ENCODE measurements at regions not wholly inside any gene's neighbourhood (a gene's known extent, or its start where the extent isn't known, plus 50 kb on each side); places are given as distances from the start of the nearest gene placed in this dataset.

- Histone ChIP-seq H3K4me3 (ENCODE audit: low read length) (no peak overlapping the region), H3K9ac (ENCODE audit: low read length) (no peak overlapping the region), H3K9me2 (replicated peaks; ENCODE audit: insufficient read depth, low read length) (no peaks in the 10 kb centered on the region), H3K9me3 (replicated peaks; ENCODE audit: insufficient read depth, low read length) (no peaks in the 10 kb centered on the region), H4K20me1 (ENCODE audit: insufficient read depth, low read length) (no peaks in the 10 kb centered on the region), H3K36me3 (replicated peaks; ENCODE audit: insufficient read depth, low read length) (no peaks in the 10 kb centered on the region), H2AFZ (ENCODE audit: low read length) (no peak overlapping the region), H3F3A (ENCODE audit: insufficient read depth, low read length) (no peaks in the 10 kb centered on the region), H3K4me1 (ENCODE audit: low read length) (no peaks in the 10 kb centered on the region), H3K4me2 (ENCODE audit: low read depth, low read length) (no peak overlapping the region), H3K27ac (ENCODE audit: low read length) (no peak overlapping the region), H3K27me3 (replicated peaks; ENCODE audit: insufficient read depth, low read length) (no peaks in the 10 kb centered on the region), H3K79me2 (ENCODE audit: low read length) (no peaks in the 10 kb centered on the region)
- TF ChIP-seq EZH2phosphoT487 (IDR thresholded peaks at IDR 0.05; ENCODE audit: low read length), result no peak
- no peak for TF ChIP-seq EZH2 (optimal IDR thresholded peaks at IDR 0.05; ENCODE audit: low read depth, low read length)
- TF ChIP-seq CTCF (IDR thresholded peaks at IDR 0.05; ENCODE audit: low read length), result no peak
- DNase-seq, result no peak
Measured at GRCh38 chr3:194856296-194856695, 170.6 kb downstream of the FAM43A start.

- no peaks in the 10 kb centered on the region for H3K9me3 ChIP-seq (replicated peaks; ENCODE audit: insufficient read depth, low read length)
- H3K9me2 ChIP-seq (replicated peaks; ENCODE audit: insufficient read depth, low read length), result no peaks in the 10 kb centered on the region
- H3K4me3 ChIP-seq (ENCODE audit: low read length), result no peak overlapping the region
- TF ChIP-seq EZH2phosphoT487 (IDR thresholded peaks at IDR 0.05; ENCODE audit: low read length) (no peak), CTCF (IDR thresholded peaks at IDR 0.05; ENCODE audit: low read length) (no peak), EZH2 (optimal IDR thresholded peaks at IDR 0.05; ENCODE audit: low read depth, low read length) (no peak)
- H2AFZ ChIP-seq (ENCODE audit: low read length), result no peak overlapping the region
- H3F3A ChIP-seq (ENCODE audit: insufficient read depth, low read length), result no peaks in the 10 kb centered on the region
- H4K20me1 ChIP-seq (ENCODE audit: insufficient read depth, low read length), result no peaks in the 10 kb centered on the region
- H3K4me1 ChIP-seq (ENCODE audit: low read length), result no peaks in the 10 kb centered on the region
- DNase-seq, result no peak
- H3K27me3 ChIP-seq (replicated peaks; ENCODE audit: insufficient read depth, low read length), result no peaks in the 10 kb centered on the region
- H3K36me3 ChIP-seq (replicated peaks; ENCODE audit: insufficient read depth, low read length), result no peaks in the 10 kb centered on the region
- no peaks in the 10 kb centered on the region for H3K79me2 ChIP-seq (ENCODE audit: low read length)
- H3K4me2 ChIP-seq (ENCODE audit: low read depth, low read length), result no peak overlapping the region
- H3K9ac ChIP-seq (ENCODE audit: low read length), result no peak overlapping the region
- no peak overlapping the region for H3K27ac ChIP-seq (ENCODE audit: low read length)
Measured at GRCh38 chr3:194857469-194858113, 171.9 kb downstream of the FAM43A start.

GRCh38 chr3:194858382-194858781, 172.7 kb downstream of the FAM43A start:
- Histone ChIP-seq H3K4me3 (ENCODE audit: low read length) (no peak overlapping the region), H3K4me2 (ENCODE audit: low read depth, low read length) (no peak overlapping the region), H3K27ac (ENCODE audit: low read length) (no peak overlapping the region), H3K36me3 (replicated peaks; ENCODE audit: insufficient read depth, low read length) (no peaks in the 10 kb centered on the region), H3K9me3 (replicated peaks; ENCODE audit: insufficient read depth, low read length) (no peaks in the 10 kb centered on the region), H3K79me2 (ENCODE audit: low read length) (no peaks in the 10 kb centered on the region), H3K4me1 (ENCODE audit: low read length) (no peaks in the 10 kb centered on the region), H3K27me3 (replicated peaks; ENCODE audit: insufficient read depth, low read length) (no peaks in the 10 kb centered on the region), H3K9me2 (replicated peaks; ENCODE audit: insufficient read depth, low read length) (no peaks in the 10 kb centered on the region), H3K9ac (ENCODE audit: low read length) (no peak overlapping the region), H3F3A (ENCODE audit: insufficient read depth, low read length) (no peaks in the 10 kb centered on the region), H2AFZ (ENCODE audit: low read length) (no peak overlapping the region), H4K20me1 (ENCODE audit: insufficient read depth, low read length) (no peaks in the 10 kb centered on the region)
- DNase-seq, result no peak
- no peak for TF ChIP-seq EZH2phosphoT487 (IDR thresholded peaks at IDR 0.05; ENCODE audit: low read length)
- no peak for TF ChIP-seq CTCF (IDR thresholded peaks at IDR 0.05; ENCODE audit: low read length)
- no peak for TF ChIP-seq EZH2 (optimal IDR thresholded peaks at IDR 0.05; ENCODE audit: low read depth, low read length)

All from MM.1S (cell line).